ENCODE measurements at regions not wholly inside any gene's neighbourhood (a gene's known extent, or its start where the extent isn't known, plus 50 kb on each side); places are given as distances from the start of the nearest gene placed in this dataset.

DNA sequence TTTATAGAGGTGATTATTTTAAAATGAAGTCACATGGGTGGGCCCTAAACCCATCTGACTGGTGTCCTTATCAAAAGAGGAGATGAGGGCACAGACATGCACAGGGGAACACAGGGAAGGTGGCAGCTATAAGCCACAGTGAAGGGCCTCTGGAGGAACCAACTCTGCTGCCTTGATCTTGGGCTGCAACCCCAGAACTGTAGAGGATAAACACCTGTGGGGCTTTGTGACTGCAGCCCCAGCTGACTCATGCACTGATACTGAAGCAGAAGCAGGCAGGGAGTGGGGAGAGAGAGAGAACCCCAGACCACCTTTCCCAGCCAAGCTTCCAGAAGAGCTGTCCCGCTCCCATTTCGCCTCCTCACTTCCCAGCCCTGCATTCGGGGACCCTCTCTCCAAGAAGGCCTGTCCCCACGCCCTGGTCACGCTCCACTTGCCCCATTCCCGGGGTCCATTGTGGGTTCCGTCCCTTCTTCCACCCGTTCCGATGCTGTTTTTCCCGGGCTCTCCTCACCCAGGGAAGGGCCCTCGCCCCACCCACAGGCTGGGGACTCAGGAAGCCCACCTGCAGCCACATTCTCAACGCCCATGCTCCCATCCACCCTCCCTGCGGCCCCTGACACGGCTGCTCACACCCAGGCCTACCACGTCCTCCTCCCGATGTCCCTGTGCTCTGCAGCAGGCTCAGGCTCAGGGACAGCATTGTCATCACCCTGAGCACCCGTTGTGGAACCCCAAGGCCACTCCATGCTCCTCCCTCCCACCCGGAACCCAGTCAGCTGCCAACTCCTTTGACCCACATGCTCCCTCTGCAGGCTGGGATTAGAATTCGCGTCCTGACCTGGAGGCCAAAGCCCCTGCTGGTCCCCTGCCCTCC lies 90.8 kb upstream of the SHANK2 start:
- no TSS peak for BruUV-seq (replicated peaks)
- H3K27ac ChIP-seq (ENCODE audit: extremely low read depth, low read depth, low read length), result no peak overlapping the region
- peaks cover 0 to 3% of the 10 kb centered on the region in 2 experiments; a peak in 1 of 5 replicates for H3K4me1 ChIP-seq (replicated peaks in 1 of 2; ENCODE audit: control insufficient read depth in 2 of 2, insufficient read depth in 2 of 2, low read length in 2 of 2)
- CTCF ChIA-PET (ENCODE audit: low intra/inter-chr PET ratio), result no interaction called here
- H3K4me2 ChIP-seq (ENCODE audit: insufficient read depth, low read length), result no peak overlapping the region
- H3K9me1 ChIP-seq (ENCODE audit: control insufficient read depth, insufficient read depth, low read length), result peaks cover 2% of the 10 kb centered on the region
- POLR2A ChIA-PET, result no interaction called here
- no peak overlapping the region for H2AFZ ChIP-seq (ENCODE audit: low read depth, low read length)
- no peak for FAIRE-seq
- H3K9ac ChIP-seq (ENCODE audit: insufficient read depth in 1 of 2, low read depth in 2 of 2, low read length in 2 of 2), result no peak overlapping the region; a peak in 1 of 4 replicates
- peaks cover 14% of the 10 kb centered on the region for H4K20me1 ChIP-seq (replicated peaks; ENCODE audit: control insufficient read depth, insufficient read depth, low read length)
- intact Hi-C loops (cut with micrococcal nuclease) (no loop called here), in situ Hi-C loops (cut with MboI) (no loop called here)
- WGBS (ENCODE audit: insufficient coverage, low coverage, missing lambda C conversion rate), result under 1% methylated on average over 15 of the region's 20 CpGs
- H3K36me3 ChIP-seq (ENCODE audit: control insufficient read depth, insufficient read depth, low read length), result no peaks in the 10 kb centered on the region
- DNase-seq (ENCODE audit: extremely low read depth in 1 of 4, low spot score in 3 of 4), result peak; percentile 63 to 80 (median 72)
- no peaks in the 10 kb centered on the region for H3K79me2 ChIP-seq (ENCODE audit: control insufficient read depth, insufficient read depth, low read length)
- H3K9me3 ChIP-seq (replicated peaks; ENCODE audit: control insufficient read depth, insufficient read depth, low read depth, low read length), result no peaks in the 10 kb centered on the region
- ATAC-seq, result peak; percentile 93
- peaks cover 16 to 51% of the 10 kb centered on the region in 2 experiments for H3K27me3 ChIP-seq (ENCODE audit: control insufficient read depth in 2 of 2, insufficient read depth in 2 of 2, low read length in 2 of 2)
- no peak overlapping the region for H3K4me3 ChIP-seq
- TF ChIP-seq, protein P1, sequence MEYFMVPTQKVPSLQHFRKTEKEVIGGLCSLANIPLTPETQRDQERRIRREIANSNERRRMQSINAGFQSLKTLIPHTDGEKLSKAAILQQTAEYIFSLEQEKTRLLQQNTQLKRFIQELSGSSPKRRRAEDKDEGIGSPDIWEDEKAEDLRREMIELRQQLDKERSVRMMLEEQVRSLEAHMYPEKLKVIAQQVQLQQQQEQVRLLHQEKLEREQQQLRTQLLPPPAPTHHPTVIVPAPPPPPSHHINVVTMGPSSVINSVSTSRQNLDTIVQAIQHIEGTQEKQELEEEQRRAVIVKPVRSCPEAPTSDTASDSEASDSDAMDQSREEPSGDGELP (CRISPR knock-in tag; IDR thresholded peaks at IDR 0.05; ENCODE audit: borderline replicate concordance), result peak; percentile 60; the same call in 1 of the 2 replicates
- TF ChIP-seq ZNF324 (CRISPR knock-in tag; IDR thresholded peaks at IDR 0.05), result no peak
- 0 out of 2 replicates have a peak, but pooled peaks have one; percentile 20 for TF ChIP-seq SMC3 (conservative IDR thresholded peaks at IDR 0.05; ENCODE audit: insufficient read depth, low read depth, low read length)
- no peak for TF ChIP-seq ZNF133 (CRISPR knock-in tag; IDR thresholded peaks at IDR 0.05)
- no peak for TF ChIP-seq DACH1 (IDR thresholded peaks at IDR 0.05; ENCODE audit: partially characterized antibody)
- TF ChIP-seq SIX5 (IDR thresholded peaks at IDR 0.05; ENCODE audit: borderline replicate concordance in 1 of 2, insufficient read depth in 1 of 2, low read depth in 1 of 2, low read length in 2 of 2), result no peak
- TF ChIP-seq, protein P2, sequence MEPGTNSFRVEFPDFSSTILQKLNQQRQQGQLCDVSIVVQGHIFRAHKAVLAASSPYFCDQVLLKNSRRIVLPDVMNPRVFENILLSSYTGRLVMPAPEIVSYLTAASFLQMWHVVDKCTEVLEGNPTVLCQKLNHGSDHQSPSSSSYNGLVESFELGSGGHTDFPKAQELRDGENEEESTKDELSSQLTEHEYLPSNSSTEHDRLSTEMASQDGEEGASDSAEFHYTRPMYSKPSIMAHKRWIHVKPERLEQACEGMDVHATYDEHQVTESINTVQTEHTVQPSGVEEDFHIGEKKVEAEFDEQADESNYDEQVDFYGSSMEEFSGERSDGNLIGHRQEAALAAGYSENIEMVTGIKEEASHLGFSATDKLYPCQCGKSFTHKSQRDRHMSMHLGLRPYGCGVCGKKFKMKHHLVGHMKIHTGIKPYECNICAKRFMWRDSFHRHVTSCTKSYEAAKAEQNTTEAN (CRISPR knock-in tag; IDR thresholded peaks at IDR 0.05), result no peak
- no peak for TF ChIP-seq SMAD1 (IDR thresholded peaks at IDR 0.05; ENCODE audit: low read depth, low read length, partially characterized antibody)
- no peak for TF ChIP-seq NR4A1 (CRISPR knock-in tag; IDR thresholded peaks at IDR 0.05)
- no peak for TF ChIP-seq NR4A1 (tag; IDR thresholded peaks at IDR 0.05)
- TF ChIP-seq ZNF696 (CRISPR knock-in tag; conservative IDR thresholded peaks at IDR 0.05), result no peak
- no peak for TF ChIP-seq MECOM (CRISPR knock-in tag; IDR thresholded peaks at IDR 0.05)
- TF ChIP-seq, protein P3, sequence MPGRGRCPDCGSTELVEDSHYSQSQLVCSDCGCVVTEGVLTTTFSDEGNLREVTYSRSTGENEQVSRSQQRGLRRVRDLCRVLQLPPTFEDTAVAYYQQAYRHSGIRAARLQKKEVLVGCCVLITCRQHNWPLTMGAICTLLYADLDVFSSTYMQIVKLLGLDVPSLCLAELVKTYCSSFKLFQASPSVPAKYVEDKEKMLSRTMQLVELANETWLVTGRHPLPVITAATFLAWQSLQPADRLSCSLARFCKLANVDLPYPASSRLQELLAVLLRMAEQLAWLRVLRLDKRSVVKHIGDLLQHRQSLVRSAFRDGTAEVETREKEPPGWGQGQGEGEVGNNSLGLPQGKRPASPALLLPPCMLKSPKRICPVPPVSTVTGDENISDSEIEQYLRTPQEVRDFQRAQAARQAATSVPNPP (IDR thresholded peaks at IDR 0.05; ENCODE audit: borderline replicate concordance, insufficient read depth, insufficient read length), result no peak
- no peak for TF ChIP-seq PHB (CRISPR knock-in tag; IDR thresholded peaks at IDR 0.05)
- TF ChIP-seq RAD21 (CRISPR knock-in tag; conservative IDR thresholded peaks at IDR 0.05 in 1 of 2, IDR thresholded peaks at IDR 0.05 in 1 of 2), result peak in 1 of 2 experiments; percentile 43; a peak in 2 of 4 replicates
- no peak for TF ChIP-seq CBX2 (IDR thresholded peaks at IDR 0.05; ENCODE audit: insufficient read depth, low read length, poor library complexity, severe bottlenecking)
- no peak for TF ChIP-seq DIDO1 (tag; IDR thresholded peaks at IDR 0.05; ENCODE audit: low read depth)
- TF ChIP-seq ZNF263 (CRISPR knock-in tag; IDR thresholded peaks at IDR 0.05; ENCODE audit: borderline replicate concordance), result no peak
